ENCODE measurements at regions not wholly inside any gene's neighbourhood (a gene's known extent, or its start where the extent isn't known, plus 50 kb on each side); places are given as distances from the start of the nearest gene placed in this dataset.

GRCh38 chr3:167892205-167892604, 156.7 kb downstream of the SERPINI1 start:
- DNase-seq = no peak

- DNase-seq = peak in 1 of 3 experiments; percentile 34
These were observed 151.6 kb downstream of the SERPINI1 start for GRCh38 chr3:167887096-167887495.

GRCh38 chr3:167886690-167887089, 151.2 kb downstream of the SERPINI1 start:
- no peak for DNase-seq

- DNase-seq = peak in 1 of 3 experiments; percentile 17
These were observed 149.8 kb downstream of the SERPINI1 start for GRCh38 chr3:167885277-167885676.

GRCh38 chr3:167884481-167884880, 149.0 kb downstream of the SERPINI1 start:
- DNase-seq = no peak

- DNase-seq = no peak
These were observed 147.9 kb downstream of the SERPINI1 start for GRCh38 chr3:167883452-167883851.

GRCh38 chr3:167882057-167882667, 146.6 kb downstream of the SERPINI1 start:
- peak; percentile 31 to 82 (median 33) for DNase-seq

GRCh38 chr3:167880183-167880582, 144.7 kb downstream of the SERPINI1 start:
- DNase-seq = no peak

- DNase-seq = no peak
These were observed 141.2 kb downstream of the SERPINI1 start for GRCh38 chr3:167876620-167877281.
